HK-2 (cell line): ENCODE measurements at regions not wholly inside any gene's neighbourhood (a gene's known extent, or its start where the extent isn't known, plus 50 kb on each side); places are given as distances from the start of the nearest gene placed in this dataset.

Source experiments
- DNase-seq: peaks from one replicate; pipeline ENCODE4 v3.0.0-alpha.2; 2018; ENCODE audit not compliant: unreplicated experiment

DNA sequence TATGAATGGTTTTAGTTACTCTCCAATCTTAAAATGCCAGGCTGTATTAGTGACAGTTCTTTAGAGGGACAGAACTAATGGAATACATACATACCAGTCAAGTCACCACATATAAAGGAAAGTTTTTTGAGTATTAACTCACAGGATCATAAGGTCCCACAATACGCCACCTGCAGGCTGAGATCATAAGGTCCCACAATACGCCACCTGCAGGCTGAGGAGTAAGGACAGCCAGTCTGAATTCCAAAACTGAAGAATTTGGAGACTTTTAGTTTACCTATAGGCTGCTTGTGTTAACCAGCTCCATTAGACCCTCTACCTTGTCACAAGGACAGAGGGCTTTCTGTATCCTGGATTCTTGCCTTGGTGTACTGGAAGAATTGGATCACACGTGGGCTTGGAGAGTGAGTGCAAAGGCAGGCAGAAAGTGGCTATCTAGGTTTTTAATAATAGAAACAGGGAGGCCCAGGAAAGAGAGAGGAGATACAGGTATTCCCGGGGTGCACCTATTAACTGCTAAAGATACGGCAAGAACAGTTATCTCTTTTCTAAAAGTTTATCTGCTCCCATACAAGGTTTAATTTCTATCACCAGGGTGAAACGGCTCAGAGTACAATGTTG, 234.9 kb upstream of the CYRIA start:
- DNase-seq: peak; percentile 32

DNA sequence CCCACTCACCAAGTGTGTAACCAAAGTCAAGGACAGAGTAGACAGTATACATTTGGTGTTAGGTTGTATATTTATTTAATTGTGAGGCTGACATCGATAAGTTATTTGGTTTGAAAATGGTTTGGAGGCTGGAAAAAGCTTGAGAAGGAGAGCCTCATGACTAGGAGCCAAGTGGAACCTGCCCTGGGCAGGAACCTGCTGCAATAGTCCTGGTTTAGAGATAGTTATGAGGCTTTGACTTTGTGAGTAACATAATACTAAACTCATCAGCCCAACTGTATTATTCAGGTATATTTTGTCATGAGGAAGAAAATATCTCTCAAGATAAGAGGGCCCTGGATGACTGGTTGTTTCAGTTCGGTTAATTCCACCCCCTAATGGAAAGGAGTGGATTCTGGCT, 234.3 kb upstream of the CYRIA start:
- DNase-seq: no peak

DNA sequence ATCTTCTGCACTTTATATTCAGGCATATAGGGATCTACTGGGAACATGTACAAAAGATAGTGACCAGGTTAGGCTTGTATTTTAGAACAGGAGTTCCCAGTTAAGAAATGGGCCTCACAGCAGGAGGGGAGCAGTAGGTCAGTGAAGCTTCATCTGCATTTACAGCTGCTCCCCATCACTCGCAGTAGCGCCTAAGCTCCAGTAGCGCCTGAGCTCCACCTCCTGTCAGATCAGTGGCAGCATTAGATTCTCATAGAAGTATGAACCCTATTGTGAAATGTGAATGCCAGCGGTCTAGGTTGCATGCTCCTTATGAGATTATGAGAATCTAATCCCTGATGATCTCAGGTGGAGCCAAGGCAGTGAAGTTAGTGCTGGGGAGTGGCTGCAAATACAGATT, 224.4 kb upstream of the CYRIA start:
- no peak for DNase-seq

DNA sequence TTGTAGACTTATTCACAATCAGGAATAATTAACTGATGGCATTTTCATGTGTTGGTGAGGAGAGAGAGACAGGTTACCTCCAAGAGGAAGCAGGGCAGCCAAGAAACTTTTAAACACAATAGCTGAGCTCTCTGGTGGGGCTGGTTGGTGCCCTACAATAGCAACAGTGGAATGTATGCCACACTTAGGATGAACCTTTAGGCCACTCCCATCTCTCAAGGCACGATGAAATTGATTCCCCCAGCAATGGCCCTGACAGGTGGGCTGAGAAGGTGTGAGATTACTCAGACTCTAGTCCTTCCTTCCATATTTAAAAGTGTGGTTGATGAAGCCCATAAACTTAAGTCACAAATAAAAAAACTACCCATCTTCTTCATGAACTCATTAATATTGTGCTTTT, 219.4 kb upstream of the CYRIA start:
- DNase-seq: no peak

DNA sequence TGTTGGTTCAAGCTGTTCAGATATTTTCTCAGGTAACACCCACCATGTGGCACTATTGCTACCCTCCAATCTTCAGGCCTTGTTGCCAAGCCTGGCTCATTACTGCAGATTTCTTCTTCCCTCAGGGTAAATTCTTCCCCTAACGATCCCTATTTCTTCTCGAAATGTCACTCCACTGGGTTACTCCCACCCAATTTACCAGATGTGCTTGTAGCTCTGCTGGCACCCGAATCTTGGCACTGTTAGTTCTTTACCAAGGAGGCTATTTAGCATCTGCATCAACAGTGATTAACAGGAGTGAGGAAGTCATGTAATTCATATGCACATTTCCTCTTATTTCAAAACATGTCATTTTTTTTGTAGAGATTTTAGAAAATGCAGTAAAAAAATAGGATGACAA, 217.1 kb upstream of the CYRIA start:
- no peak for DNase-seq

DNA sequence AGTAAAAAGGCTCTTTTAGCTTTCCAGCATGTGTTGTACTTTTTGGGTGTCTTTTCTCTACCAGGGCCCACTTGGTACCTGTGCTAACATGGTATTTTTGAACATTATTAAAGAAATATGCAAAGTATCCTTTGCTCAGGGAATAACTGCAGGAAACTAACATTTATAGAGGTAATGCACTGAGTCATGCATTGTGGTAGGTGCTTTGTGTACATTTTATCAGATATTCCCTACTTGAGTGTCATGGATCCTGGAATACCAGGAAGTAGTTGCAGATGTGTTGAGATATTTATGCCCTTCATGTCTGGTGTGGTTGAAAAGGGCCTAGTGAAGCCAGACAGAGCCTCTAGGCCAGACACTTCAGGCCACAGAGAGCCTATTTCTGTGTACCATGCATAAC, 215.5 kb upstream of the CYRIA start:
- DNase-seq: no peak

DNA sequence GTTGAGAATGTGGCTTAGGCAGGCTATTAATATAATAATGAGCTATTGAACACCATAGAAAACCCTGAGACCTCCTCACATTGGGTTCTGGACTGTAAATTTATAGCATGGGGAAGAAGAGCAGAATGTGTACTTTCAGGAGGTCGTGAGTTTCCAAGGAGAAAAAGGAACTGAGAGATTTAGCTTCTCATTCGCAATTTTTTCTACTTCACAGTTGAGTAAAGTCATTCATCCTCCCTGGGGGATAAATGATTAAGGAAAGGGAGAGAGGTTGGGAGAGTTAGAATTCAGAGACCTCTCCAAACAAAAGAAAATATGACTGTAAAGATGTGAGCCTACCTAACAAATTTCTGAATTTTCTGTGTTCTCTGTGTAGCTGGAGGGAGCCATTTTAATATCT, 205.8 kb upstream of the CYRIA start:
- no peak for DNase-seq

DNA sequence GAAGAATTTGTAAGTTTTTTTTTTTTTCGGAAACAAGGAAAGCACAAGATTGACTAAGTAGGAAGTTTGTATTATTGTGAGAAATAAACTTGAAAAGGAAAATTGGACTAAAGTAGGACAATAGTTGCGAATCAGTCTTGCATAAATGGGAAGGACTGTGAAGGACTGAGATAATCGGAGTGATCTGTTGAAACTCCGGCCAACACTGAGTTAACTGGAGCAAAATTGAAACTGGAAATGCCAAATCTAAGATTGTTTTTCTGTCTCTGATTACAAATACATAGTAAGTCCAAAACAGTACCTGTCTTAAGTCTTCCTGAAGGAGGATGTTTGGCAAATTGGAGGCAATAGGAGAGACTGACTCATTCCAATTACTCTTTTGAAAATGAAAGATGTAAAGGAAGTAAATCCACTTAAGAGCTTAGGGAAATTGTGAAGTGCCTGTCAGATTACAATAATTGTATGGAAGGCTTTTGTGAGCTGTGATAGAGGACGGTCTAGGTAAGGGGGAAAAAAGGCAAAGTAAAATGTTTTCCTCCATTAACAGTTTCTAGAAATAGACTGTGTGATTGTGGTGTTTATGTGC, 204.9 kb upstream of the CYRIA start:
- no peak for DNase-seq

DNA sequence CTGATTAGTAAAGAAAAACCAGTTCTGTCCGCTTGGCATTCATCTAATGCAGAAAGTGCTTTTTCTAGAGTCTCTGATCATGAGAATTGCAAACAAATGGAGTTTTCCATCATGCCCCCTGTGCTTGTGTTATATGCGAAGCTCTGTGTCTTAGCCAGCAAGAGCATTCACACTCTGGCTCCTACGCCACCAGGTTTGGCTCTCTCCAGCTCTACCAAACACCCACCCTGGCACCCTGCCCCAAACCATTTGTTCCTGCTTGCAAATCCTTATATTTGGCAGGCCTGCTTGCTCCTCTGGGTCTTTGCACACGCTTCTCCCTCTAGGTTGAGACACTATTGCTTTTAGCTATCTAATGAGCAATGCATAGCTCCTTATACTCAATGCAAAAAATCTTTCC, 204.1 kb upstream of the CYRIA start:
- no peak for DNase-seq

DNA sequence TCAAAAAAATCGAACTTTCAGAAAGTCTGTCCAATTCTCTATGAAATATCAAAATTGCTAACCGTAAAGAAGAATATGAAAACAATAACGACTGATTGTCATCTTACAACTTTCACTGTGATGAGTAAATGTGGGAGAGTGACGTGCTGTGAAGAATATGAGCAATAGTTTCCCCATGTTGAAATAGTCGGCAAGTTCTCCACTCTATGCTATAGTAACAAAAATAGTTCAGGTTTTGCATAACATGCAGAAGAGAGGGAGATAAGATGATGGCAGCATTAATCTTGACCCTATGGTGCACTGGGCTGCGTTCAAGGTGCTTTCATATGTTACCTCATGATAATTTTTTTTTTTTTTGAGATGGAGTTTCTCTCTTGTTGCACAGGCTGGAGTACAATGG, 196.8 kb upstream of the CYRIA start:
- no peak for DNase-seq

DNA sequence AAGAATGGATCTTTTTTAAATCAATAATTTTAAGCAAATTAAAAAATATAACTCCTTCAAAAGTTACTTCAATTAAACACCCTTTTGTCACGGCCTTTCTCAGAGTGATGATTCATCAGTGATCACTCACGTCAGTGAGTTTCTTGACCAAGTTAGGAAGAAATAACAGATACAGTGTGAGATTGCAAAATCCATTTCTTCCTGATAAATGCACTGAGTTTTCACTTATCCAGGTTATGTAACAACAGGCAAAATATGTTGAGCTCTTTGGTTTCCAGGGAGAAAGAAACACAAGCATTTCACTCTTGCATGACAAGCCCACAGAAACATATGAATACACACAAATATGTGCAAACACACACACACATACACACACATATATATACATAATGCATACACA, 195.9 kb upstream of the CYRIA start:
- DNase-seq: no peak

DNA sequence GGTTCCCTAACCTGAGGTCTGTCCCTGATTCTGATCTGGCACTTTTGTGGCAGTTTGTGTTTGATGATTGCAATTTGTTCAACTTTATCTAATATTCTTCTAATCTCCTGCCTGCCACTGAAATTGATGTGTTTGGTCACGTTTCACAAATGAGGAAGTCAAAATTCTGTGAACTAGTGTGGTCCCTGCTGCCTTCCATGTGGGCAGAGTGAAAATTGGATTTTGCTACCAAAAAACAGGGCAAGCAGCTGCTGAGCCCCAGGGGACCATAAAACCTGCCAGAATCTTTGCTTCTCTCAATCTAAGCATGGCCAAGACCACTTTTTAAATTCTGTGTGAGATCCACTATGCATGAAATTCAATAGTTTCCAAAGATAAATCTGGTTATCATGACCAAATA, 195.5 kb upstream of the CYRIA start:
- DNase-seq: no peak

DNA sequence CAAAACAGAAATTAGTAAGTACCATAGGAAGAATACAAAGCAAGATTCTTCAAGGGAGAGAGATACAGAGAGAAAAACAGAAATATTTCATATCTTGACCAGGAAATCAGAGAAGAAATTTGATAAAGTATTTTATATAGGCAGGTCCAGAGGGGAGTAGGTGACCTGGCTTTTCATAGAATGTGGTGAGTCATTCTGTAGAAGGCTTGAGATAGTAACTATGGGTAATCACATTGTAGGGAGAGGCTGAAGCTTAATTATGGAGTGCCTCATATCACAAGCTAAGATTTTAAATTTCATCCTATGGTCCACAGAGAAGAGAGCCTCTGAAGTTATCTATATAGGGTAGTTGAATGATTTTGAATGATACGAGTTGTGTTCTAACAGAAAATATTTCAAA, 195.0 kb upstream of the CYRIA start:
- no peak for DNase-seq

DNA sequence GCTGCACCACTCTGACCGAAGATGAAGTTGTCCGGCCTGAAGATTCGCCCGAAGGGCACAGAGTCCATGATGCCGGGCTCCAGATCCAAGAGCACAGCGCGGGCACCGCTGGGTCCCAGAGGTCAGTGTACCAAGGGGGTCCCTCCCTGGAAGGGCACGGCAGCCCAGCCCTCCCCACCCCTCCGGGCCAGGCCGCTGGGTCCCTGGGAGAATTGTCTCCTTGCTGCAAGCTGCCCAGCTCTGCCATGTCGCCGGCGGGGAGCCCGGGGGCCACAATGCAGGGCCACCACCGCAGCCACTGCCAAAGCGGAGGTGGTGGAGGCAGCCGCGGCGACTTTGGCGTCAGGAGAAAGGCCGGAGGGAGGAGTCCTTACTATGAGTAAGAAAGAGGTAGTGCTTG, 189.5 kb upstream of the CYRIA start:
- no peak for DNase-seq

DNA sequence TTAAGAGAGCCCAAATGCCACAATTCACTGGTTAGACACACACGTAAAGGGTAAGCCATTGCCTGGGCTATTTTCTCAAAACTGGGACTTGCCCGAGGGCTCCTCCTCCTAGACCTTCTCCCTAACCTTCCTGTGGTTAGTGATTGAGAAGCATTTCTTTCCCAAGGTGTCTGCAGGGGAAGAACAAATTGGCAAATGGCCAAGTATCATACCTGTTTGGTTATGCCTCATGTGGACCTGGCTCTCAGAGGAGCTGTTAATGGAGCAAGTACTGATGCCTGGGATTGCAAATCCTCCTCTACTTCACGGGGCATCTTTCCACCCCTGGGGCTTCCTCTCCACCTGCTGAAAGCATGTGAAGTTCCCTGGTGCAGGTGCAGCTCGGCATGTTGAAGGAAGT, 187.5 kb upstream of the CYRIA start:
- no peak for DNase-seq

DNA sequence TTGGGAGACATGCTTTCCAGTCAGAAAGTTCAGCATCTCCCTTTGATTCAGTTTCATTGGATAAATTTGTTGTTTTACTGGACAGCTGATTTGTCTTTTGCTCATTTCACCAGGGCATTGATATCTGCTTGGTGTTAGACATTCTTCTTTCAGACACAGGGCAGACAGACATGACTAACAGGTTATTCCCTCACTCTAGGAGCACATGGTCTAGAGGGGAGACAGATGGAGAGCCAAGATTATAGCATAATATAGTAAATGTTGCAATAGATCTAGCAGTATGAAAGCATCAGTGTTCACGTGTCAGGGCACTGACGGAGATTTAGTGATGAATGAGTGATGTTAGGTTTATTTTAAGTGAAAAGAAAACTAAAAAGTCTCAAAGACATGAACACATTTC, 187.0 kb upstream of the CYRIA start:
- no peak for DNase-seq

DNA sequence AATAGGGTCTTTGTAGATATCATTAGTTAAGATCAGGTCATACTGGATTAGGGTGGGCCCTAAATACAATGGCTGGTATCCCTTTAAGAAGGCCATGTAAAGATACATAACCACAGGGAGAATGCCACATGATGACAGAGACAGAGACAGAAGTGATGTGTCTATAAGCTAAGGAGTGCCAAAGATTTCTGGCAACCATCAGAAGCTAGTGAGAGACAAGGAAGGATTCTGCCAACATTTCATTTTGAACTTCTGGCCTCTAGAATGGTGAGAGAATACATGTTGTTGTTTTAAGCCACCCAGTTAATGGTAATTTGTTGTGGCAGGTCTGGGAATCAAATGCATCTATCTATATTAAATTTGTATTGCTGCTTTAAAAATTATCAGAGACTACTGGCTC, 185.5 kb upstream of the CYRIA start:
- no peak for DNase-seq

DNA sequence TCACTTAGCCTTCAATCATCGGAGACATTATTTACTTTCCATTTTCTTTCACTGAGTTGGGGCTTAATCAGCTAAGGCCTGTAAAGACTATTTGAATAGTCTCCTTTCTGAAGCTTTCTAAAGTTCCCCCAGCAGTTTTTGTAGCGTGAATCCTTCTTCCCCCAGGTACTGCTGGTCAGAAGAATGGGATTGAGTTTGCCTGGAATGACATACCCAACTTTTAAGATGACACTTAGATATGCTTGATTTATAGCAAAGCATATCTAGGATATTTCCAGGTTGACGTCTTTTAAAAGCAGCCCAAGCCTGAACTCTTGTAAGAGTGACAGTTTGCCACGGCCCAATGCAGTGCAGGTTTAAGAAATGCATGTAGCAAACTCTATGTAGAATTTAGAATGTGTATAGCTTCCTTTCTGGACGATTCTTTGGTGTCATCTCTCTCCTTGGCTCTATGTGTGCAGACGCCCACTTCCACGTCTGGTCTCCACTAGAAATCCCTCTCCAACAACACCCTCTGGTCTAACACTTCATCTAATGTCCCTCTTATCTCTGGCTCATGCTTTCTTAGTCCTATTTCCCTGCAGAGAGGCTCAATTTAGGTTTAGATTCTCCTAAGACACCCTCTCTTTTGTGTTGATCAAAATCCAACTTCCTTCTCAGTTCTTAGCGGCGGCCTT, 175.0 kb upstream of the CYRIA start:
- DNase-seq: no peak

DNA sequence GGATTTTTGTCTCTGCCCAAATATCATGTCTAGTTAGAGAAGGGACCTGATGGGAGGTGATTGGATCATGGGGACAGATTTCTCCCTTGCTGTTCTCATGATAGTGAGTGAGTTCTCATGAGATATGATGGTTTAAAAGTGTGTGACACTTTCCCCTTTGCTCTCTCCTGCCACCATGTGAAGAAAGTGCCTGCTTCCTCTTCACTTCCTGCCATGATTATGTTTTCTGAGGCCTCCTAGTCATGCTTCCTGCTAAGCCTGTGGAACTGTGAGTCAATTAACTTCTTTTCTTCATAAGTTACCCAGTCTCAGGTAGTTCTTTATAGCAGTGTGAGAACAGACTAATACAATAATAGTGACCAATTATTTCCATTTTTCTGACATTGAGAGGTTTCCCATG, 167.3 kb upstream of the CYRIA start:
- no peak for DNase-seq

DNA sequence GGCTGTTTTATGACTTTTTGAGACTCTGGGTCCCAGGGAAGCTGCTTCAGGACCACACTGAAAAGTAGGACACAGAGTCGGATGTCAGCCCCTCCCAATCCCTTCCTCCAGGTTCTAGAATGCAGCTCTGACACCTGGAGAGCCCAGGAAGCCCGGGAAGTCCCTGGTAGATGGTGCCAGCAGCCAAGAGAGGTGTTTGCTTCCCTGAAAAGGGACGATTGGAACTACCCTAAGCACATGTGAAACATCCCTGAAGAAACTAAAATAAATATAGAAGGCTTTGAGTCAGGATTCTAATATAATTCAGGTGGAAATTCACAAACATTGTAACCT, 163.2 kb upstream of the CYRIA start:
- DNase-seq: no peak

DNA sequence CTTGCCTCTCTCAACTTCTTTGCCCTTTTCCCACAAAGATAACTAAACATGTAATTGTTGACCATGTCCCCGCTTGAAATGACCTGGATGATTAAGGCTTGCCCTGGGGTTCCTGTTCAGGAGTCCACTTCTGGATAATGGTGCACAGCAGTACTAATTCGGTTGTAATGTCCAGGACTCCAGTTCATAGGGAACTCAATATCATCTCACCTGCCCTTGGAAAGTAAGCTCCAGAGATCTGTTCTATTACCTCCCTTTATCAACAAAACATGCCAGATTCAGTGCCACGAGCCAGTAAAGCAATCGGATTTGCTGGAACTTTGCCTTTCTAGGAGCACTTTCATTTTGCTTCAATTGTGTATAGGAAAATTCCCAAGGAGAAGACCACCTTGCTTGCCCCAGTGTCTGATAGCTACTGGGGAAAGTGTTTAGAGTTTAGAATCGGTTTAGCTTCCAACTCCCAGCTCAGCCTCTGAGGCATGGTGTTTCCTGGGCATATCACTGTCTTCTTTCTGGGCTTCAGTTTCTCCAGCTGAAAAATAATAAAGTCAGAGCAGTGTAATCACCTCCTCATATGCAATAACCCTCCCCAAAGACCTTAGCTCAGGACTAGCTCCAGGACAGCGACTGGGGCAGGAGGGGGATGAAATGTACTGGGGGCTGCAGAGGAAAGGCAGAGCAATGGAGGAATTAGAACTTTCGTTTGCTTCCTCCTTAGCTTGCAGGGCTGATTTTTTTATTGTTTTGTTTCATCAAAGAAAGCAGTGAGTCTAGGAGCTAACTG, 162.6 kb upstream of the CYRIA start:
- DNase-seq: no peak

DNA sequence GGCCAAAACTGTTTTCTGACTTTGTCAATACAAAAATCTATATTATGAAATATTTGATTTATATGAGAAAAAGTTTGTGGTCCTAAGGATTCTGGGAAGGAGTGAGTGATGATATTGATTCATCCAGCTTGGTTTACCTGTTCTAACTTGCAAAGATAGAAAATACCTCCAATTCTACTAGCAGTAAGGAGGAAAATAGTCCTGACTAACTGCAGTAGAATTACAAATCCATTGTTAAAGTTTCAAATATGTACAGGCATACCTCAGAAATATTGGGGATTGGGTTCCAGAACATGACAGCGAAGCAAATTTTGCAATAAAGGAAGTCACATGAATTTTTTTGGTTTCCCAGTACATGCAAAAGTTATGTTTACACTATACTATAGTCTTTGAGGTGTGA, 158.8 kb upstream of the CYRIA start:
- no peak for DNase-seq

DNA sequence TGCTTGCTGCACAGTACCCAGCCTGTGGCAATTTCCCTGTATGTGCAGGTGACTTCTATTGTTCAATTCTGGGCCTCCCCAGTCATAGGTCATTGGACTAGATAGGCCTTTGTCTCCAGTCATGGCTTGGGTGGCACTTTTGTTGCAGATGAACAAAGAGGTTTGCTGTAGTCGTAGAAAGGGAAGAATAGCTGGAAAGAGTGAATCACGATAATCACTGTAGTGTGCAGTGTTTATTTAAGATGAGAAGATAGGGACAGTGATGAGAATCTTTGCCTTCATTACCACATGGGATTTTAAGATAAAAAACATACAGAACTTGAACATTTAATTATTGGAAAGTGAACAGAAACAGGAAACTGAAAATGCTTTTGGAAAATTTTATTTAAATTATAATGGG, 156.1 kb upstream of the CYRIA start:
- DNase-seq: no peak
